ENCODE measurements at regions not wholly inside any gene's neighbourhood (a gene's known extent, or its start where the extent isn't known, plus 50 kb on each side); places are given as distances from the start of the nearest gene placed in this dataset.

DNA sequence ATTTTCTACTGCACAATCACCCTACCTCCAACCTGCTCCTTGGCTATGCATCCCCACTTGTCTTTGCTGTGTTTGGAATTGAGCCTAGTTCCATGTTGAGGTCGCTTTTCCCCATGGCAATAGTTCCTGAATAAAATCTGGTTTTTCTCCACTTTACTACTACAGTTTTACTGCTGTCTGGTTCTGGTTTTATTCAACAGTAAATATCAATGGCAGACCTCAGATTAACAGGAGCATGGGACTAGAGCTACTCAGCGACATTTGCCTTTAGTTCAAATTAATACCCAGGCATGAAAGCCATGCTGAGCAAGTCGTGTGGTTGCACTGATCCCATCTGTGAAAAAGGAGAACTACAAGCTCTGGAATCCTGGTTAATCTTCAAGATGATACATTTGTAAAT, 460.3 kb downstream of the GRXCR1 start:
- Mint-ChIP-seq H3K4me1 (no peaks in the 10 kb centered on the region), H3K4me3 (no peak overlapping the region)

DNA sequence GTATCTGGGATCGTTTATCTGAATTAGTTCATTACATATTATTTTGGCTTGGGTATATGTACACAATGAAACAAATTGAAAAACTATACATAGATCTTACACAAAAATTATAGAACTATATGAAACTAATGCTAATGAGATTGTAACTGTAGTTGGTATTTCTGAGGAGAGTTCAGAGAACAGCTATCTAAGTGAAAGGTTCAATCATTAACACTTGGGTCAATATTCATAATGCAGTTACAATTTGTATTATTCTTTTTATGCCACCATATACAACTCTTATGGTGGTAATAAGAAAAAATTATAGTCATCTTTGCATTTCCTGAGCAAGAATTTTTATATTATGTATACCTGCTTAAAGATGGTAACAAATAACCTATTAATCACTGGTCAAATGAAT, 461.0 kb downstream of the GRXCR1 start:
- Mint-ChIP-seq H3K27me3 (ENCODE audit: low read depth) (no peaks in the 10 kb centered on the region), H3K4me1 (no peaks in the 10 kb centered on the region), H3K36me3 (ENCODE audit: low read depth) (no peaks in the 10 kb centered on the region), H3K9me3 (no peaks in the 10 kb centered on the region), H3K4me3 (no peak overlapping the region), H3K27ac (no peak overlapping the region)
- TF ChIP-seq, protein P1, sequence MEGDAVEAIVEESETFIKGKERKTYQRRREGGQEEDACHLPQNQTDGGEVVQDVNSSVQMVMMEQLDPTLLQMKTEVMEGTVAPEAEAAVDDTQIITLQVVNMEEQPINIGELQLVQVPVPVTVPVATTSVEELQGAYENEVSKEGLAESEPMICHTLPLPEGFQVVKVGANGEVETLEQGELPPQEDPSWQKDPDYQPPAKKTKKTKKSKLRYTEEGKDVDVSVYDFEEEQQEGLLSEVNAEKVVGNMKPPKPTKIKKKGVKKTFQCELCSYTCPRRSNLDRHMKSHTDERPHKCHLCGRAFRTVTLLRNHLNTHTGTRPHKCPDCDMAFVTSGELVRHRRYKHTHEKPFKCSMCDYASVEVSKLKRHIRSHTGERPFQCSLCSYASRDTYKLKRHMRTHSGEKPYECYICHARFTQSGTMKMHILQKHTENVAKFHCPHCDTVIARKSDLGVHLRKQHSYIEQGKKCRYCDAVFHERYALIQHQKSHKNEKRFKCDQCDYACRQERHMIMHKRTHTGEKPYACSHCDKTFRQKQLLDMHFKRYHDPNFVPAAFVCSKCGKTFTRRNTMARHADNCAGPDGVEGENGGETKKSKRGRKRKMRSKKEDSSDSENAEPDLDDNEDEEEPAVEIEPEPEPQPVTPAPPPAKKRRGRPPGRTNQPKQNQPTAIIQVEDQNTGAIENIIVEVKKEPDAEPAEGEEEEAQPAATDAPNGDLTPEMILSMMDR (IDR thresholded peaks at IDR 0.05; ENCODE audit: unreplicated experiment in 3 of 3) = no peak

More for the DNA sequence above, 460.3 kb downstream of the GRXCR1 start:
- Mint-ChIP-seq H3K27ac (no peak overlapping the region), H3K9me3 (no peaks in the 10 kb centered on the region), H3K36me3 (ENCODE audit: low read depth) (no peaks in the 10 kb centered on the region), H3K27me3 (ENCODE audit: low read depth) (no peaks in the 10 kb centered on the region)
- TF ChIP-seq, protein P1 (IDR thresholded peaks at IDR 0.05; ENCODE audit: unreplicated experiment in 3 of 3) = no peak

DNA sequence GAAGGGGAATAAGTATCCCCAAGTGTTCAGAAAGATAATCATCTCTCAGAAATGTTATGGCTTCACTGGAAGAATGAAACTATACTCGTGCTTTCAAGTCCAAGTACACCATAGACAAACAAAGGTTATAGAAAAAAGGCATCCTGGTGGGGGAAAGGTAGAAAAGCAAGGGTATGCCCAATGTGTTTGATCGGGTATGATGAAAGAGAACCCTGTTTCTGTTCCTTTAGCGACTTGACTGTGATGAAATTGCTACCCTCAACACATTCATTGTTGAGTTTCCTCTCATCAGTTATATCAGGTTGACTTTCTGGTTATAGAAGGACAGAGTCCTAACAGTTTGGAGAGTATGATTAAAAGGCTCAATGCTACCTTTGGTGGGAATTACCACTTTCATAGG, 464.3 kb downstream of the GRXCR1 start:
- no peaks in the 10 kb centered on the region for H3K4me1 Mint-ChIP-seq
- no peaks in the 10 kb centered on the region for H3K36me3 Mint-ChIP-seq (ENCODE audit: low read depth)

DNA sequence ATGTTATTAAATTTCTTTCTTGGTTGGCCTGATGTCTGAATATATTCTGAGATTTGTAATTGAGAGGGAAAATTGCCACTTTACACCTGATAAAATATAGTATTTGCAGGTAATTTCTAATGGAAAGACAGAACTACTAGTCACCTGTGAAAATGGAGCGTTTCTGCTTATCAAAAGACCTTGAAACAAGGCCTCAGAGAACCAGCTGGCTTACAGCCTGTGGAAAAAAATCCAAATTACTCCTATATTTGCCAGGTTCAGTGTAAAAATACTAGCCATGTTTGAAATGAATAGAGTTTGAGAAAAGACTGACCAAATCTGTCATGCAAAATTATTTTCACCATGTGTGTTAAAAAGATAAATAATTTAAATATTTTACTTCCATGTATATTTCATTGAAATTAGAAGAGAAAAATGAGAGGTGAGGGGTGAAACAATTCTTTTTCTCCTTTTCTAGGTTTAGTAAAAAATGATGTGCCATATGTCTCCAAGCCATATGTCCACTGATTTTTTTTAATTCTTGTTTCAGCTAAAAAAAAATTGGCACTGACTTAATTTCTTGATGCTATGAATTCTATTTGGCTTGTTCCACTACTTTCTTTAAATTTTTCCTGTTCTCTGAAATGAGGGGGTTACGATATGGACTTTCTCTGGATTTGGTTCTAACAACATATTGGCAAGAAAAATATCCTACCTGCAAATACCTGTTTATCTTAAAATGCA, 464.9 kb downstream of the GRXCR1 start:
- Mint-ChIP-seq H3K9me3 (no peaks in the 10 kb centered on the region), H3K4me3 (no peak overlapping the region), H3K27ac (no peak overlapping the region), H3K36me3 (ENCODE audit: low read depth) (no peaks in the 10 kb centered on the region), H3K27me3 (ENCODE audit: low read depth) (no peaks in the 10 kb centered on the region), H3K4me1 (no peaks in the 10 kb centered on the region)
- TF ChIP-seq, protein P1 (IDR thresholded peaks at IDR 0.05; ENCODE audit: unreplicated experiment in 3 of 3) = no peak

More for the DNA sequence above, 464.3 kb downstream of the GRXCR1 start:
- TF ChIP-seq, protein P1 (IDR thresholded peaks at IDR 0.05; ENCODE audit: unreplicated experiment in 3 of 3) = no peak
- Mint-ChIP-seq H3K9me3 (no peaks in the 10 kb centered on the region), H3K27me3 (ENCODE audit: low read depth) (no peaks in the 10 kb centered on the region), H3K27ac (no peak overlapping the region), H3K4me3 (no peak overlapping the region)

DNA sequence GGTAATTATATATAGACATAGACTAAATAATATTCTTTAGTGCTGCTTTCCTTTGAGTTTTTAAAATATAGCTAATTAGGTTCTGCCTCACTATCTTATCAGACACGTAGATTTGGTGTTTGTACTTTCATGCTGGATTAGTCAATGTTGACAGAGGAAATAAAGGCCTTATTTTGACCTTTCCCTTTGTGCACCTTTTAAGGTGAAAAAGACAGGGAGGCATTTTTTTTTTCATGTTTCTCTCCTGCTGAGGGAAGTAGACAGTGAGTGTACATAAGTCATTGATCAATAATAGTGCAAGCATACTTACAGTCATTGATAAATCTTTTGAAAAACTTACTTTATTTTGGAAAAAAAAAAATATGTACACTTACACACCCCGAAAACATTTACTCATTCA, 467.8 kb downstream of the GRXCR1 start:
- TF ChIP-seq, protein P1 (IDR thresholded peaks at IDR 0.05; ENCODE audit: unreplicated experiment in 3 of 3) = no peak
- Mint-ChIP-seq H3K9me3 (no peaks in the 10 kb centered on the region), H3K4me3 (no peak overlapping the region), H3K36me3 (ENCODE audit: low read depth) (no peaks in the 10 kb centered on the region), H3K27ac (no peak overlapping the region), H3K27me3 (ENCODE audit: low read depth) (no peaks in the 10 kb centered on the region), H3K4me1 (no peaks in the 10 kb centered on the region)
